HG02610 (cell line): ENCODE measurements at regions not wholly inside any gene's neighbourhood (a gene's known extent, or its start where the extent isn't known, plus 50 kb on each side); places are given as distances from the start of the nearest gene placed in this dataset.
"Not testable (repeated sequence)": the region's sequence is repeated elsewhere in the genome, so short reads cannot be mapped to it uniquely, and the experiment has no call there.

Experiments used
- ATAC-seq: cut with Tn5 transposase; IDR thresholded peaks from one replicate; pipeline ENCODE4 v1.9.1; 2021; ENCODE audit warnings: mild to moderate bottlenecking, moderate library complexity; ENCODE audit not compliant: unreplicated experiment

DNA sequence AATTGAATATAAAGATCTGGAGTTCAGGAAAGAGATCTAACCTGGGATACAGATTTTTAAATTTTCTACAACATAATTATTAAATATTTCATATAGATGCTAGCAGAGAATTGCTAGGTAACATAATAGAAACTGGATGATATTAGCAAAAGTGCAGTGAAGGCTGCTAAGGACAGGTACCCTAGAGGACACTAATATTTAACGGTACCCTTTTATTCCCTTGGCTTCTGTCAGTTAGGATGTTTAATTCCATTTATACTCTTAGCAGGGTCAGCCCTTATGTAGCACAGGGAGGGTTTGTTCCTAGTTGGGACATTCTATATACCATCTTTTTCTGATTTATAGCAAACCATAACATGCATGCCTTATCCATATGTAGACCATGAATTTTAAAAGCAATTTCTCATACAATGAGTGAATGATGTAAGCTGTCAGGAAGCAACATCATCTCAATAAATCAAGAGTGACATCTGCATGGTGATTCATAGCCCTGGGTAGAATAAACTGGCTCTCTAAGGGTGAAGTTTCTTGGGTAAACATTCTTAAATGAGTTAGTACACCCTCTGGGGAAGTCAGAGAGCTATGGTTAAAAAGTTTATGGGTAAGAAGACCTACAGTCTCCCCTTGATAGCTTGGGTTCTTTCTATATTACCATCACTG, 404.4 kb upstream of the MGAT4C start:
- no peak for ATAC-seq

DNA sequence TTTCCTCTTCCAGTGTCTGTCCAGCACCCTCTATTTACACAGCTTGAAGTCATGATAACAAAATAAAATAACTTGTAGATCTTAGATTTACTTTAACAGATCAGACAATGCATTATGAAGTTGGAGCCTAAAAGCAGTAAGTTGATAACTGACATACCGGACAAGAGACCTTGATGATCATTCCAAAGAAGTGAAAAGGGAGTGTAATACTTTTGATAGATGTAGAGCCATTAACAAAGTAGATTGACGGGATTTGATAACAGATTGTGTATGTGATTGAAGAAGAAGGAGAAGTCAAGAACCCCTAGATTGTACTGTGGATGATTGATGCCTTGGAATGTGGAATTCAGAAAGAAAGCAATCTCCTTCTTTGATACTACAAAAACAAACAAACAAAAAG, 403.8 kb upstream of the MGAT4C start:
- no peak for ATAC-seq

DNA sequence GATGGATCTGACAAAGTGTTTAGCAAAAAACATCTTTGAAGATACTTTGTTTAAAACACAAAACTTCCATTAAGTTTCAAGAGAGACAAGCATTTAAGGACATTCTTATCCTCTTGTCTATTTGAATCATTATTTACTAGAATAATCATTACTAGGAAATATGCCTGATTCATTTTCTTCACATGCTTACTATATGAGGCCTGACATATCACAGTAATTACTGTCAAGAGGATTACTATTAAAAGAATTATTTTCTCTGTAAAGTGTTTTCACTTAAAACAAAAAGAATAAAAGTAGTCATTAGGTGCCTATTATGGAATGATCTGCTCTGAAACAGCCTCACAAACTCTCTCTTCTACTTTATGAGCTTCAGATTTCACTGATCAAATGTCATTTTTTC, 402.1 kb upstream of the MGAT4C start:
- no peak for ATAC-seq

DNA sequence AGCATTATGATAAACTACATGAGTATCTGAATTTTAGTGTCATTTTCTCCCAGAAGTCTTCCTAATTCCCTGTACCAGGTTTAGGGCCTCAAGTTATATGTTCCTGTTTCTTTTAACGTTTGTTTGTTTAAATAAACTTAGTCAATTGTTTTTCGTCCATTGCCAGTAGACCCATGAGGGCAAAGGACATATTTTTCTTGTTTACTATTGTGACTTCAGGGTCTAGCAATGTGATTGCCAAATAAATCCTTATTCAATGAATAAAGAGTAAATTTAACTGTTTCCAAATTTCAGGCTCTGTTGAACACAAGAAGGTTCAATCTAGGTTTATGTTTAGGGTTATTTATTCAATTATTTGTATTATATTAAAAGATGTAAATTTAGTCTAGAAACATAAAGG, 391.6 kb upstream of the MGAT4C start:
- no peak for ATAC-seq

DNA sequence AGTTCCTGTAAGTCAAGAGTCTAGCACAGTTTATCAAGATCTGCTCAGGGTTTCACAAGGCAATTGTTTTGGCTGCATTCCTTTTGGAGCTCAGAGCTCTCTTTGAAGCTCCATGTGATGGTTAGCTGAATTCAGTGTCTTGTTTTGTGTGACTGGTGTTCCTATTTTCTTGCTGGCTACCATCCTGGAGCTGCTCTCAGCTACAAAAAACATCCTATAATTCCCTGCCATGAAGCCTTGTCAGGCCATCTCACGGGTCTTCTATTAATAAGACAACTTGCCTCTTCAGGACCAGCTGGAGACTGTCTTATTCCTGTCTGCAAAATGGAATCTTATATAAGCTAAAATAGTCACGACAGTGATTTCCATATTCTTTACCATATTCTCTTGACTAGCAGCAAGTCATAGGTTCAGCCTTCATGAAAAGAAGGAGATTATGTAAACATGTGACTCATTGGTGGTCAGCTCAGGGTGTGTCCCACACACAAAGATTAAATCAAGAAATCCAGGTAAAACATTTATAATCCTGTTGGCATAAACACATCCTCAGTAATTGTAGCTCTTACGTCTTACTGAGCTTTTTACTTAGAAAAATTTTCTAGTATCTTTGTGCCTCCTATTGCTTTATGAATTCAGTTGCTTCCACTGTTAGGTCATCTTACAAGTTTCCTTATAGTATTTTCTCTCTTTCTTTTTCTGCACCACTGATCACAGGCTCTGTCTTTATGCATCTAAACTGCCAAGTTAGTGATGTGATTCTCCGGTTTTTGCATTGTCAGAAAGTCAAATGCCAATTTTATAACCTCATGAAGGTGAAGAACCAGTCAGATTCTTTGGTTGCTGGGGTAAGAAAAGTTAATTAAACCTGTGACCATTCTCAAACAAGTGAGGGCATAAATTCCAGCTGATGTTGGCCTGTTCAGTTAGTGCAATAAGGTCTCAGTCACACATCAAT, 378.5 kb upstream of the MGAT4C start:
- no peak for ATAC-seq

DNA sequence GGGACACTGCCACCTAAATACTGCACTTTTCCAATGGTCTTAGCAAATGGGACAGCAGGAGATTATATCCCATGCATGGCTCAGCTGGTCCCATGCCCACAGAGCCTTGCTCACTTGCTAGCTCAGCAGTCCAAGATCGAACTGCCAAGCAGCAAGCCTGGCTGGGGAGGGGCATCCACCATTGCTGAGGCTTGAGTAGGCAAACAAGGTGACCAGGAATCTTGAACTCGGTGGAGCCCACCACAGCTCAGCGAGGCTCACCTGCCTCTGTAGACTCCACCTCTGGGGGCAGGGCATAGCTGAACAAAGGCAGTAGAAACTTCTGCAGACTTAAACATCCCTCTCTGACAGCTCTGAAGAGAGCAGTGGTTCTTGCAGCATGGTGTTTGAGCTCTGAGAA, 370.8 kb upstream of the MGAT4C start:
- no peak for ATAC-seq

DNA sequence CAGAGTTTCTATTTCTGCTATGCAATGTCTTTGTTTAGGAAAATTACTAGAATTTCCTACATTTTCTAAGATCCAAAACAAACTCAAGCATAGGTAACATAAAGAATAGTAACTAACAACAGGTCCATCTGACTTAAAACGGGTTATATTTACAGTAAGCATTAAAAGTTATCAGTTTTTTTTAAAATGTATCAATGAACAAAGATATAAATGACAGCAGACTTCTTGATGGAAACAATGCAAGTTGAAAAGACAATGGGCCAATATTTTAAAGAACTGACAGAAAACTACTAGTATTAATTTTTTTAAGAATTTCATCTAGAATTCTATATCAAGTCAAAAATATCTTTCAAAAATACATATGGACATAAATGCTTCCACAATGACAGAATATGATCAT, 367.1 kb upstream of the MGAT4C start:
- no peak for ATAC-seq

DNA sequence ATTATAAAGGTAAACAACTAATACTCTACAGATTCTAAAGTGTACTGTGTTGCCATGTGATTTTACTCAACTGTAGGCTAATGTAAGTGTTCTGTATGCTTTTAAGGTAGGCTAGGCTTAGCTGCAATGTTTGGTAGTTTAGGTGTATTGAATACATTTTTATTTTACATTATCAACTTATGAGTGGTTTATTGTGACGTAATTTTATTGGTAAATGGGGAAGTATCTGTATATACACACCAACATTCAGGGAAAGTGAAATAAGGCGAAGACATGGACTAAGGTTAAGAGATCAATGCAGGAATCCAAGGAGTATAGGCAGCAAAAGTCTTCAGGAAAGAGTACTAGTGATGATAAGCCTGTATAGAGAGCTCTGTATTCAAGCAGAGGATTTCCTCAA, 365.8 kb upstream of the MGAT4C start:
- ATAC-seq = no peak

DNA sequence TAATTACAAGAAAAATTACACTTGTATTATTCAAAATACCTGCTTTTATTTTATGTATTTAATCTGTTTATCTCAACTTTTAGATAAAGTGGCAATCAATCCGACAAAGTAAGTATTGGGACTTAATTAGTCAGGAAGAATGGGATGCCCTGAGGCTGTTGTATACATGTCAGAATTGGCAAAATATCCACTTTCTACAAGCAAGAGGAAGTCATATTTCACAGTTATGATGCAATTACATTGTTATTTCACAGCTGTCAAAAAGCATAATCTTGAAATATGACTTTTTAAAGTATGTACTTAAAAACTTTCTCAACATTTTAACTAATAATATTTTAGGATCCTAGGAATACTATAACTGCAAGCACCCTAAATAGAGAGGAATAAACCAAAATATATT, 357.1 kb upstream of the MGAT4C start:
- no peak for ATAC-seq

DNA sequence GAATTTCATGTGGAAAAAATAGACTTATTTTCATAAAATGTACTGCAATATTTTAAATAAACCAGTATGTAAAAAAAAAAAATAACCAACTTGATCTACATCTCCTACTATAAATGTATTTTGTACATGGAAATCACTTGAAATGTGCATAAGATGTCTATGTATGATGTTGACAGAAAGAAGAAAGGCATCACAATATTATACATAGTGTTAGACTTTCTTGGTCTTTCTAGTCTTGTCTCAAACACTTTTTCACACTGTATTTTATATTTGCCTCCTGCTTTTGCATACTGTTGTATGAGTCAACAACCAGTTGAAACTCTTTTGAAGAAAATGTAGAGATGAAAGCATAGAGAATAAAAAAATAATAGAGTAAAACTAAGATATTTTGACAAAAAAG, 352.4 kb upstream of the MGAT4C start:
- ATAC-seq = no peak

DNA sequence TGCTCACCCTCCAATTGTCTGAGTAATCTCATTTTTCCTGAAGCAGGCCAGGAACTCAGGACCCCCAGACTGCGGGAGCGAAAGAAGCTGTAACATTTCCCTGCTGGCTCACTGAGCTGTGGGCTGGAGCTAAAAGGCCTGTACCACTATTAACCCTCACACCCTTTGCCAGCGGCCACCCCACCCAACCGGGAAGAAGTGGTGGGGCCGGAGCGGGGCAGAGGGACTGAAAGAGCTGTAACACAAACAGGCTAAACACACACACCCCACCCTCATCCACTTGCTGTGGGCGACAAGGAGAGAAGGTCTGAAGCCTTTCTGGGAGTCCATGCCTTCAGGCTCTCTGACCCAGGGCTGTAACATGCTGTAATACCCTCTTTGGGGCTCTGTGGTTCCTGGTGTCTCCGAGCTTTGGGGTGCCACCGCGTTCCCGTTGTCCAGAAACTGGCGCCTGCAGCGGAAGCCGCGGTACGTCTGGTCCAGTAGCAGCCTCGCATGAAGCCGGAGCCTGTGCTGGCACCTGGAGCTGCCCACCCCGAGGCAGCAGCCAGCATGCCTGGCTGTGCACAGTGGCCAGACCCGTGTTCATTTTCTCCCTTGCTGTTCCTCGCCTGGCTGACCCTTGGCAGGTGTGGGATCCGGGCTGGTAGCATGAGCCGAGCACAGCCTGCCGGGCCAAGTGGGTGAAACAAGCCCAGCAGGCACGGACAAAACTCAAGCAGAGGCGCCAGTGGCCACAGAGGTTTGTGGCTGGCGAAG, 345.5 kb upstream of the MGAT4C start:
- ATAC-seq = no peak

DNA sequence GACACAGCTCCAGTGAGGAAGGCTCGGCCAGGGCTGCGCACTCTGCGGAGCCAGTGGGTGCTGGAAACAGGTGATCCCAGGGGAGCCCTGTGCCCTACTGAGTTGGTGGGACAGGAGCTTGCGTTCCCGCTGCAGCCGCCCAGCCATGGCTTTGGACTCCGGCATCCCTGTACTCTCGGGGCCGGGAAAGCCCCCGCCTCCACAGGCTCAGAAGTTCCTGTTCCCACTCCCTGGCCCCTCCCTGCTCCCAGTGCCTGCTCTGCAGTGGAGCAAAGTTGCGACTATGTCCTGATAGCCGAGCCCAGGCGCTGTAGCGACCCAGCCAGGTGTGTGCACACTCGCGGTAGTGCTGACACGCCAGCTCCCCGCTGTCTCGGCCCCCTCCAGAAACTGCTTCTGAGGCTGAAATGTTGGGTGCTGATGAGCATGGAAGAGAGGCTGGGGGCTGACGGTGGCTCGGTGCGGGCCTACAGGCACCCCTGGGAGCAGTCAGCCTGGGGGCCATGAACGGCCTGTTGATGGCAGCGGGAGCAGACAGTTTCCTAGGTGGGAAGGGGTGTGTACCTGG, 344.6 kb upstream of the MGAT4C start:
- ATAC-seq = no peak

DNA sequence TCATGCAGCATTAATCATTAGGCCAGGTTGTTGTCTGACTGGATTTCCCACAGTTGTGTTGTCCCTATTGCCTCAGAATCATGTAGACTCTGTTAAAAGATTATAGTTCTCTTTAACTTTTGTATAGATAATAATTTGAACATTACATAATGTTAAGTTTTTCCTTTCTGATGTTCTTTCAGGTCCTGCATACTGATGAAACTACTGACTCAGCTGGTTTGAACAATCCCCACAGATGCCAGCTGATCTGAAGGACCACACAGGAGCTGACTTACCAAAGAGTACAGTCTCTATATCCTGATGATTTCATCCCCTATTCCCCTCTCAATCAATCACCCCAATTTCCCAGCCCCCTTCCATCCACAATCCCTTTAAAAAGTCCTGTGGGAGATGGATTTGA, 341.2 kb upstream of the MGAT4C start:
- ATAC-seq = no peak

DNA sequence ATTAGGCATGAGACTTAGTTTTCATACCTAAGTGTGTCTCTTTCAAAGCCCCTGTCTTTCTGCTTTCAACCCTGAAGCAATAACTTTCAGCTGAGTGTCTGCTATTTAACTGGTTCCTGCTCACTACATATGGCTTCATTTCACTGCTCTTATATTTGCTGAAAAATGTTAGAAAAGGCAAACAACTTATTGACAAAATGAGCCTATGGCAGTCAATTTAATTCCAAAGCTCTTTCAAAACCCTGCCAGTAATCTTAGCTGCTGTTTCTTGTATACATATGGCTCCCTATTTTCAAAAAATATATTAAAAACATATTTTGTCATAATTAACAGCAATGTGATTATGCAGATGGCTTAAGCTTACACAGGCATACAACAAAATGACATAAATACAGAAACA, 334.1 kb upstream of the MGAT4C start:
- no peak for ATAC-seq

DNA sequence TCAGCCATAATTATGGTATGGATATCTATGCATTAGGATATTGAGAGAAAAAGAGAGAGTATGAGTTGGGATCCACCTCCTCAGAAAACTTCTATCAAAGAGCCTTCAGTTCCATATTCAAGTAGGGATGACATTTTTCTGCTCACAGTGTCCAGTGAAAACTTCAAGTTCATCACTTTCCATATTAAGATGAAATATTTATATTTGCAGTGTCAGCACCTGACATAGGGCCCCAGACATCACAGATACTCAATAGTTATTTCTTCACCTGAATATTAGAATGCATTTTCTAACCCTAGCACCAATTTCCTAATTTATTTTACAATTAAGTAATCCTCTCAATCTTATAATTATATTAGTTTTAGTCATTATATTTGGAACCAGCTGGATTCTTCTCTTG, 318.0 kb upstream of the MGAT4C start:
- no peak for ATAC-seq

DNA sequence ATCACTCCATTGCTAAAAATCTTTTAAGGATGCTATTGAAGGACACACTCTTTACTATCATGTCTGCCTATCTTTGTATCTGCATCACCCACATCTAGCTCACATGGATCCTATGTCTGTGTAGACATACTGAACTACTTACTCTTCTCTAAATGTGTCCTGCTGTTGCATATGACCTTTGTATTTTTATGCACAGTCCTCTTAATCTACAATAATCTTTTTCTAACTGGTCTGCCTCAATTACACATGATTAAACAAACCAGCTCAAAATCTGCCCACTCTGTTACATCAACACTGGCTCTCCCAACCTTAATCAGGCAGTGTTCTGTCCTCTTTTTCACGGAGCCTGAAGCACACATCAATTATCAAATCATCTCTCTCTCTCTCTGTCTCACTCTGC, 316.3 kb upstream of the MGAT4C start:
- no peak for ATAC-seq

DNA sequence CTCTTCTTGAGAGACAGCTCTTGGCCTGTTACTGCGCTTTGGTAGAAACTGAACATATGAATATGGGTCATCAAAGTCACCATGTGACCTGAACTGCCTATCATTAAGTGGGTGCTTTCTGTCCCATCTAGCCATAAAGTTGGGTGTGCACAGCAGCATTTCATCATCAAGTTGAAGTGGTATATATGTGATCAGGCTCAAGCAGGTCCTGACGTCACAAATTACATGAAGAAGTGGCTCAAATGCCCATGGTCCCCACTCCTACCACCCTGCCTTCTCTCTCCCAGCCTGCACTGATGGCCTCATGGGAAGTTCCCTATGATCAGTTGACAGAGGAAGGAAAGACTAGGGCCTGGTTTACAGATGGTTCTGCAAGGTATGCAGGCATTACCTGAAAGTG, 308.8 kb upstream of the MGAT4C start:
- no peak for ATAC-seq

DNA sequence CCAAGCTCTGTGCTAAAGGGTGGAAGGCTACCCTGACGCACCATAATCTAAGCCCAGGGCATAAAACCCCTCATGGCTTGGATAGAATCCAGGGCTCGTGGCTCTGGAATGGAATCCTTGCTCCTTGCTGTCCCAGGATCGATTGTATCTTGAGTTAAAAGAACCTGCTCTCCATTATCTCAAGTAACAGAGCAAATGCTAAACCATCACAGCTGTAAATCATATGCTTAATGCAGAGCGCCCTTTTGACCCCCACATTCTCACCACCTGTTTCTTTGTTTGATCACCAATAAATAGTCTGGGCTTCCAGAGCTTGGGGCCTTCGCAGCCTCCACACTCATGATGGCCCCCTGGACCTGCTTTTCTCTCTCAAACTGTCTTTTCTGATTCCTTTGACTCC, 299.3 kb upstream of the MGAT4C start:
- ATAC-seq = not testable (repeated sequence)

DNA sequence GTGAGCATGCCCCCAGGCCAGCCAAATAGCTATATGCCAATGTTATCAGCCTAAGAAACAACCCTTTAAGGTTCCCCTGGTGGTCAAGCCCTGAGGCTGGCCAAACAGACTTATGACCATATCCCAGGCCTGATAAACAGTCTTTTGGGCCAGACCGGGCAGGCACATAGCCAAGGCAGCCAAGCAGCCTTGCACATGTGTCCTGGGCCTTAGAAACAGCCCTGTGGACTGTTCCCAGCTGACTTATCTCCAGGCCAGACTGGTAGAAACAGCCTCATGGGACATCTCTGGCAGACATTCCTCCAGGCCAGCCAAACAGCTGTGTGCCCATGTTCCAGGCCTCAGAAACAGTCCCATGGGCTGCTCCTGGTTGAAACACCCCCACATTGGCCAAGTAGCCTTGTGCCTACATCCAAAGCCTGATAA, 295.0 kb upstream of the MGAT4C start:
- no peak for ATAC-seq

DNA sequence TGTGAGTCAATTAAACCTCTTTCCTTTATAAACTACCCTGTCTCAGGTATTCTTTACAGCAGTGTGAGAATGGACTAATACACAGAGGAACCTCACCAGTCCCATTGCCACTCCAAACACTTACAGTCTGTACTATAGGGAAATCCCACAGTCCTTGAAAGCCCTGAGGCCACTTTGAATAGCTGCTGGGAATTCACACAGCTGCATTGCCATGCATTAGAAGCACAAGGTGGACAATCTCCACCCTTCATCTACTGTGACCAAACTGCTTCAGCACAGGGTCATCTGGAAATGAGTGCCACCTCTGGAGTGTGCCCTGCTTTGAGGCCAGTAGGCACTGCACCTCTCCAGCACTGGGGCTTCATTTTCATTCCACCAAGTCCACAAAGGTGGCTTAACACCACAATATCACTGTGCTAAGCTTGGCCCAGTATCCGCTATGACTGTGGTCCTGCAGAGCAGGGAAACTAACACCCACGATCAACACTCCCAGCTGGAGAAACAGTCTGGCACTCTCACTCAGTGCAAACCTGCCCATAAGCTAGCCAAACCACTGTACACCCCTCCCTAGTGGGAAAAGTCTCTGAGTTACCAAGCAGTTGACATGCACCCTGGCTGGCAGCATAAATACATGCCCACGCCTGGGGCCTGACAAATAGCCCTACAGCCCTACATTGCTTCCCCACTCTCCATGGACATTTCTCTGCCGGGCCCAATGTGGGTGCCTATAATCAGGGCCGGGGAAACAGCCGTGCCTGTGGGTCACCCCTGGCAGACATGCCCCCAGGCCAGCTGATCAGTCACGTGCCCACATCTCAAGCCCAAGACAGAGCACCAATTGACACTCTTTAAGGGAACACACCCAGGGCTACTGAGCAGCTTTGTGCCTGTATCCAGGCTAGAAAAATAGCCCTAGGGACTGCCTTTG, 294.3 kb upstream of the MGAT4C start:
- ATAC-seq = no peak
